Ectodermal cell (in vitro differentiated cells): ENCODE measurements at regions not wholly inside any gene's neighbourhood (a gene's known extent, or its start where the extent isn't known, plus 50 kb on each side); places are given as distances from the start of the nearest gene placed in this dataset.

Experiments used
- H3K27ac ChIP-seq: 2 replicates; pipeline ENCODE4 v1.7.0; 2013; ENCODE audit warnings: mild to moderate bottlenecking, low read depth, low read length; ENCODE audit not compliant: insufficient read depth, poor library complexity, severe bottlenecking
- H3K27me3 ChIP-seq: 2 replicates; pipeline ENCODE4 v1.7.0; 2013; ENCODE audit warnings: mild to moderate bottlenecking, low read length; ENCODE audit not compliant: insufficient read depth, control insufficient read depth, poor library complexity, severe bottlenecking
- H3K36me3 ChIP-seq: one replicate; pipeline ENCODE4 v1.7.0; 2013; ENCODE audit warnings: low read length; ENCODE audit not compliant: control insufficient read depth, insufficient read depth
- H3K4me1 ChIP-seq: one replicate; pipeline ENCODE4 v1.7.0; 2013; ENCODE audit warnings: low read length; ENCODE audit not compliant: control insufficient read depth, insufficient read depth
- H3K4me3 ChIP-seq: 2 replicates; pipeline ENCODE4 v1.7.0; 2013; ENCODE audit warnings: low read depth, low read length, control low read depth; ENCODE audit not compliant: insufficient read depth
- H3K9me3 ChIP-seq: 2 replicates; pipeline ENCODE4 v1.7.0; 2013; ENCODE audit warnings: mild to moderate bottlenecking, low read length, moderate library complexity; ENCODE audit not compliant: control insufficient read depth
- WGBS, 2 experiments: methylation state at CpG; one replicate each; pipeline ENCODE4 v1.1.7; 2013; ENCODE audit warnings: missing lambda C conversion rate in 2 of 2; 5-methylcytosine and 5-hydroxymethylcytosine counted together

DNA sequence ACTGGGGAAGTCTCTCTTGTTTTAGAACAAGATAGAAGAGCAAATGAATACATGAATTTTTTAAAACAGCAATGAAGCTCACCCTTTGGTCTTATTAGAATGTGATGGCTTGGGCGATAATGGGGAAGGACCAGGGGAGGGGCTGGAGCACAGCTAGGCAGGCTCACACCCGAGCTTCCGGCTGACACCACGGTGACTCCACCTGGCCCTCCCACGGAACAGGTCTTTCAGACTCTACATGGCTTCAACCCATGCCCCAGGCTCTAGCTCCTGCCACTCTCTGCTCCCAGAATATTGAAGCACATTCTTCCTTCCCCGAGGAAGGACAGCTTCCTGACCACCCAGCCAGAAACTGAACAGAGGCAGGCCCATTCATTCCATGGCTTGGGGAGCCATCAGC, 127.5 kb upstream of the AGAP1 start:
- 90 to 92% methylated on average over 6 of the region's 6 CpGs for WGBS, 2 experiments
- H3K27me3 ChIP-seq, result no peaks in the 10 kb centered on the region
- H3K27ac ChIP-seq, result no peak overlapping the region
- H3K4me1 ChIP-seq, result no peaks in the 10 kb centered on the region
- no peak overlapping the region for H3K4me3 ChIP-seq
- H3K36me3 ChIP-seq, result no peaks in the 10 kb centered on the region
- H3K9me3 ChIP-seq, result no peaks in the 10 kb centered on the region

DNA sequence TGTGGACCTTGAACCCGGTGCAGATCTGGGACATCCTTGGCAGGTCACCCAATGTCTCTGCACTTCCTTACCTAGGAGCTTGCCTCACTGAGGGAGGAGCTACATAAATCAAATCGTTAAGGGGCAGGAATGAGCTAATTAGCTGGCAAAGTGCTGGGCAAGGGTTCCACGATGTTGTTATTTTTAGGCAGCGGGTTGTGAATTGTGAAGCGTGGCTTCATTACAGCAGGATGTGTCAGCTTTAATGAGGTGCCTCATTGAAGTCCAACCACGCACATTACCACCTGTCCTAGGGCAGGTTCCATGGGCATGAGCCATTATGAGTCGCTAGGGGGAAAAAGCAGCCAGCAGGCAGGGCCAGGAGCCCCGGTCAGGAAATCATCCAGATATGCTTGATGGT, 127.0 kb upstream of the AGAP1 start:
- 94 to 95% methylated on average over 8 of the region's 8 CpGs for WGBS, 2 experiments
- H3K4me3 ChIP-seq, result no peak overlapping the region
- H3K36me3 ChIP-seq, result no peaks in the 10 kb centered on the region

GRCh38 chr2:235371018-235371417, 122.8 kb upstream of the AGAP1 start:
- Histone ChIP-seq H3K4me3 (no peak overlapping the region), H3K9me3 (no peaks in the 10 kb centered on the region), H3K27ac (no peak overlapping the region), H3K36me3 (no peaks in the 10 kb centered on the region), H3K4me1 (no peaks in the 10 kb centered on the region), H3K27me3 (no peaks in the 10 kb centered on the region)
- WGBS, 2 experiments, result 89 to 95% methylated on average over 5 of the region's 5 CpGs

More for the DNA sequence above, 127.0 kb upstream of the AGAP1 start:
- H3K27me3 ChIP-seq, result no peaks in the 10 kb centered on the region
- no peak overlapping the region for H3K27ac ChIP-seq
- no peaks in the 10 kb centered on the region for H3K9me3 ChIP-seq
- H3K4me1 ChIP-seq, result no peaks in the 10 kb centered on the region

DNA sequence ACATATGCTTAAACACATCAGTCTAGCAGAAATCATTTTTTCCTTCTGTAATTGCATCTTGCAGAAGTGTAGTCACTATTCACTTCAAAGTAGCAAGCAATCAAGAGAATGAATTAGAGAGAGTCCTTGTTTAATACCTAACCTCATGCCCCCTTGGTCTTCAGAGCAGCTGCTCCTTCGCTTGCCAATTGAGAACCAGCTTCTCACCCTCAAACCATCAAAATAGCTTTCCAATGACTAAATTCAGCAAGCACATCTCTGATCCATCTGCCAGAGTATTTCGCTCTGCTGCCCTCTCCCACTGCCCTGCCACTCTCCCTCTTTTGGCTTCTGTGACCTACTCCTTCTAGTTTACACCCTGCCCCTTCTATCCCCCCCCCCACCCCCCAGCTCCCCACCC, 120.7 kb upstream of the AGAP1 start:
- no peaks in the 10 kb centered on the region for H3K9me3 ChIP-seq
- WGBS, 2 experiments, result 95% methylated on average over 2 of the region's 2 CpGs
- H3K36me3 ChIP-seq, result no peaks in the 10 kb centered on the region

DNA sequence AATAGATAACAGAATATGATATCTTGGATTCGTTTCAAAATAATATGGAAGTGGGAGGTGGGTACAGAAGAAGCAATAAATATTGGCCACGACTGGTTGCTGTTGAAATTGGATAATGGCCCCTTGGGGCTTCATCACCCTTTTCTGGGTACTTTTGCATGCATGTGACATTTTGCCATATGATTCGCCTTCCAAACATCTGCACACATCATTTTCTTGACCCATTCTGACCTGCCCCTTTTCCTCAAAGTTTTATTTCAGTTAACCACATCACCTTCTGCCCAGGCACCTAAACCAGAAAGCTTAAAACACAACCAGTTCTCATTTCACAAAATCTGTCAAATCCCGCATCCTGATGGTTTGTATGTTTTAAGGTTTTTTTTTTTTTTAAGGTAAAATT, 116.7 kb upstream of the AGAP1 start:
- Histone ChIP-seq H3K4me1 (no peaks in the 10 kb centered on the region), H3K4me3 (no peak overlapping the region), H3K9me3 (no peaks in the 10 kb centered on the region), H3K27me3 (no peaks in the 10 kb centered on the region), H3K36me3 (no peaks in the 10 kb centered on the region), H3K27ac (no peak overlapping the region)
- WGBS, 2 experiments, result 83 to 91% methylated on average over 3 to 4 of the region's 4 CpGs

More for the DNA sequence above, 120.7 kb upstream of the AGAP1 start:
- no peaks in the 10 kb centered on the region for H3K27me3 ChIP-seq
- no peak overlapping the region for H3K27ac ChIP-seq
- no peaks in the 10 kb centered on the region for H3K4me1 ChIP-seq
- H3K4me3 ChIP-seq, result no peak overlapping the region

DNA sequence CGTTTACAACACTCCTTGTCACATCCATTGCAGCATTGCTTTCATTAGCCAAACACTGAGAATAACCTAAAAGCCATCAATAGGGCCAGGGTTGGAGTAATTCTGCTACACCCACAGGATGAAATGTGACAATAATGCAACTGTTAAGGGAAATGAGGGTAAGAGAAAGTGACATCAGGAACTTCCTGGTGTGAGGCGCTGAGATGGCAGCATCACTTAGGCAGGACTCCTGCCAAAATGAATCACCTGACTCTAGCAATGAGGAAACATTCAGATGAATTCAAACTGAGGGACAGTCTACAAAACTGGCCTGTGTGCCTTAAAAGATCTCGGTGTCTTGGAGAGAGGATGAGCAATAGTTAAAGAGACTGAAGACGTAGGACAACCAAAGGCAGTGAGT, 115.6 kb upstream of the AGAP1 start:
- 75 to 78% methylated on average over 4 of the region's 4 CpGs for WGBS, 2 experiments
- H3K4me1 ChIP-seq, result no peaks in the 10 kb centered on the region

DNA sequence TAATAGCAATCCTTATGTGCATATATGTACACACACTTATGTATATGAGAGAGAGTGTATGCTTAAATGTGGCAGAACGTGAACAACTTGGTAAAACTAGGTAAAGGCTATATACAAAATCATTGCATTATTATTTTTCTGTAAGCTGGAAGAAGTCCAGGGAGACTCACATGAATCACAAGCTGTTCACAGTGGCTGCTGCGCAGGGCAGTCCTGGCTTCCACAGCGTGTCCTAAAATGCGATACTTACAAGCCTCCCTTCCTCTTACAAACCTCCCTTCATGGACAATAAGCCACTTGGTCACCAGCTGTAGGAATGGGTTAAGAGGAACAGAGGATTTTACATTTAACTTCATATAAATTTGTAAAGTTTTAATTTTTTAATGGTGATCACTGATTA, 114.9 kb upstream of the AGAP1 start:
- Histone ChIP-seq H3K4me1 (no peaks in the 10 kb centered on the region), H3K9me3 (no peaks in the 10 kb centered on the region), H3K27me3 (no peaks in the 10 kb centered on the region), H3K4me3 (no peak overlapping the region), H3K36me3 (no peaks in the 10 kb centered on the region), H3K27ac (no peak overlapping the region)
- WGBS, 2 experiments, result 100% methylated on average over 2 to 4 of the region's 4 CpGs

More for the DNA sequence above, 115.6 kb upstream of the AGAP1 start:
- no peaks in the 10 kb centered on the region for H3K36me3 ChIP-seq
- no peaks in the 10 kb centered on the region for H3K9me3 ChIP-seq
- H3K27me3 ChIP-seq, result no peaks in the 10 kb centered on the region
- no peak overlapping the region for H3K27ac ChIP-seq
- no peak overlapping the region for H3K4me3 ChIP-seq

DNA sequence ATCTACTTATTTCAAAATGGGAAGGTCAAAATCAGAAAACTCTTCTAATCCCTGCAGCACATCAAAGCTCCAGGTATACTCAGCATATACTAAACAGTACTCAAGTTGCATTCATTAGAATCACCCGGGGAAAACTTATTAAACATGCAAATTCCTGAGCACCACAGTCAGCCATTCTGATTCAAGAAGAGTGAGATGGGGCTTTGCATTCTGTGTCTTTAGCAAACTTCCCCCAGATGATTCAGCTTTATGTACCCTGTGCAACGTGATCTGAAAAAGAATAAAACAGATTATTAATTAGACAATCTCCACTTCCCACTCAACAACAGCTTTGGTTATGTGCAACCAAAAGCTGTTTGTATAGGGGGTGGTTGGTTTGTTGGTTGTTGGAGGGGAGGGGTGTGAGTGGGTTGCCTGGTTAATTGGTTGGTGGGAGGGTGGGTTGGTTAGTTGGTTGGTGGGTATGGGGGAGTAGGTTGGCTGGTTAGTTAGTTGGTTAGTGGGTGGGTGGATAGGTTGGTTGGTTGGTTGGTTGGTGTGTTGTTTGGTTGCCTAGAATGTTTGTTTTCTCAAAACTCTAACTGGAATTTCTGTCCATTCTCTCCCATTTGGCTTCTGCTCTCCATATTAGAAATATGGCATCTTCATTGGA, 112.5 kb upstream of the AGAP1 start:
- Histone ChIP-seq H3K4me3 (no peak overlapping the region), H3K9me3 (no peaks in the 10 kb centered on the region), H3K4me1 (peaks cover 3% of the 10 kb centered on the region), H3K36me3 (no peaks in the 10 kb centered on the region), H3K27ac (no peak overlapping the region), H3K27me3 (no peaks in the 10 kb centered on the region)
- WGBS, 2 experiments, result 85 to 98% methylated on average over 2 of the region's 2 CpGs

- H3K36me3 ChIP-seq, result no peaks in the 10 kb centered on the region
- 92% methylated on average over 6 of the region's 6 CpGs for WGBS, 2 experiments
- no peaks in the 10 kb centered on the region for H3K27me3 ChIP-seq
- H3K27ac ChIP-seq, result no peak overlapping the region
- H3K9me3 ChIP-seq, result no peaks in the 10 kb centered on the region
- peaks cover 3% of the 10 kb centered on the region for H3K4me1 ChIP-seq
- H3K4me3 ChIP-seq, result no peak overlapping the region
Observed at GRCh38 chr2:235382179-235382578, 111.7 kb upstream of the AGAP1 start.

DNA sequence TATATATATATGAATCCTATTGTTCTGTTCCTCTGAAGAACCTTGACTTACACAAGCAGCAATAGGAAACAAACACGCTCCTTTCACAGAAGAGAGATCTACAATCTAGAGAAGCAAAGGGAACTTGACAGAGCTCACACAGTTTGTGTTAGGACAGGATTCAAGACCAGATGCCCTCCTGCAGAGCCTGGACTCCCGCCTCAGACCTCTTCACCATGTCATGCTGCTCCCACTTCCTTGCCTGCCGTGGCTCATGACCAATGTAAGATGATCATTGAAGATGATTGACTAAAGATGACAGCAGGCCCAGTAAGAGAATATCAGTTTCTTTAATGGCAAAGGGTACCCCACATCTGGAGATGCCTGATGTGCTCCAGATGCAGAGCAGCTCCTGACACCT, 111.2 kb upstream of the AGAP1 start:
- no peaks in the 10 kb centered on the region for H3K9me3 ChIP-seq
- peaks cover 3% of the 10 kb centered on the region for H3K4me1 ChIP-seq
- H3K4me3 ChIP-seq, result no peak overlapping the region
- WGBS, 2 experiments, result 92 to 96% methylated on average over 3 of the region's 3 CpGs
- no peak overlapping the region for H3K27ac ChIP-seq
- no peaks in the 10 kb centered on the region for H3K27me3 ChIP-seq
- H3K36me3 ChIP-seq, result no peaks in the 10 kb centered on the region
